Loucy (cell line): ENCODE measurements at regions not wholly inside any gene's neighbourhood (a gene's known extent, or its start where the extent isn't known, plus 50 kb on each side); places are given as distances from the start of the nearest gene placed in this dataset.

Source experiments
- CTCF ChIP-seq: fragments of 200-600 bp; sonication (generic); conservative IDR thresholded peaks from 2 replicates; pipeline ENCODE4 v1.5.1; 2014; ENCODE audit warnings: mild to moderate bottlenecking, antibody characterized with exemption, low read length
- EZH2phosphoT487 ChIP-seq: fragments of 200-600 bp; IDR thresholded peaks from 2 replicates; pipeline ENCODE4 v1.6.1; 2018; ENCODE audit warnings: antibody characterized with exemption, mild to moderate bottlenecking, moderate library complexity, borderline replicate concordance

GRCh38 chr6:40188931-40189330 is 254.7 kb upstream of the MOCS1 start:
- TF ChIP-seq CTCF (no peak), EZH2phosphoT487 (no peak)
